ENCODE measurements at regions not wholly inside any gene's neighbourhood (a gene's known extent, or its start where the extent isn't known, plus 50 kb on each side); places are given as distances from the start of the nearest gene placed in this dataset.

GRCh38 chr1:234853906-234854644 is 244.1 kb upstream of the IRF2BP2 start:
- TF ChIP-seq, protein P1, sequence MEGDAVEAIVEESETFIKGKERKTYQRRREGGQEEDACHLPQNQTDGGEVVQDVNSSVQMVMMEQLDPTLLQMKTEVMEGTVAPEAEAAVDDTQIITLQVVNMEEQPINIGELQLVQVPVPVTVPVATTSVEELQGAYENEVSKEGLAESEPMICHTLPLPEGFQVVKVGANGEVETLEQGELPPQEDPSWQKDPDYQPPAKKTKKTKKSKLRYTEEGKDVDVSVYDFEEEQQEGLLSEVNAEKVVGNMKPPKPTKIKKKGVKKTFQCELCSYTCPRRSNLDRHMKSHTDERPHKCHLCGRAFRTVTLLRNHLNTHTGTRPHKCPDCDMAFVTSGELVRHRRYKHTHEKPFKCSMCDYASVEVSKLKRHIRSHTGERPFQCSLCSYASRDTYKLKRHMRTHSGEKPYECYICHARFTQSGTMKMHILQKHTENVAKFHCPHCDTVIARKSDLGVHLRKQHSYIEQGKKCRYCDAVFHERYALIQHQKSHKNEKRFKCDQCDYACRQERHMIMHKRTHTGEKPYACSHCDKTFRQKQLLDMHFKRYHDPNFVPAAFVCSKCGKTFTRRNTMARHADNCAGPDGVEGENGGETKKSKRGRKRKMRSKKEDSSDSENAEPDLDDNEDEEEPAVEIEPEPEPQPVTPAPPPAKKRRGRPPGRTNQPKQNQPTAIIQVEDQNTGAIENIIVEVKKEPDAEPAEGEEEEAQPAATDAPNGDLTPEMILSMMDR (IDR thresholded peaks at IDR 0.05): no peak
- TF ChIP-seq EZH2phosphoT487 (IDR thresholded peaks at IDR 0.05): no peak

Measured in neural progenitor cell (in vitro differentiated cells).